Fibroblast of skin of right biceps (primary cell): ENCODE measurements at regions not wholly inside any gene's neighbourhood (a gene's known extent, or its start where the extent isn't known, plus 50 kb on each side); places are given as distances from the start of the nearest gene placed in this dataset.

Experiments
- DNase-seq: peaks from one replicate; pipeline ENCODE4 v3.0.0-alpha.2; 2013

- no peak for DNase-seq
These were observed 396.6 kb downstream of the NPHP4 start for GRCh38 chr1:5595531-5596170.

- no peak for DNase-seq
These were observed 397.9 kb downstream of the NPHP4 start for GRCh38 chr1:5594056-5594956.

GRCh38 chr1:5590717-5591116 is 401.5 kb downstream of the NPHP4 start:
- no peak for DNase-seq

DNA sequence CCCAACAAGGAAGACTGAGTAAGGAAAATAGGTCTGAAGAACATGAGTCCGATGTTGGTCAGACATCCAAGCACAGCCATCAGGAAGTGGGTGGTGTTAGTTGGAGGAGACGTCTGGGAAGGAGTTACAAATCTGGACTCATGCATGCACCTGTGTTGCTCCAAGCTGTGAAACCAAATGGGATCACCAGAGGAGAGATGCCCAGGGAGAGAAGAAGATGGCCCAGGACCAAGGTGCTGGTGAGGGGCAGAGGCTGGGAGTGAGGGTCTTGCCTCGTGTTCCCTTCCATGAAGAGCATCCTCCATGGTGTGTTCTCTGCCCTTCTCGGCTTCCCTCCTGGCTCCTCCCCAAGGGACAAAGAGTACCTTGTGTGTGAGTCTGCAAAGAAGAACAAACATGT is 405.6 kb downstream of the NPHP4 start:
- no peak for DNase-seq

GRCh38 chr1:5585256-5585655 is 407.0 kb downstream of the NPHP4 start:
- no peak for DNase-seq

GRCh38 chr1:5580926-5581325 is 411.3 kb downstream of the NPHP4 start:
- DNase-seq: no peak

DNA sequence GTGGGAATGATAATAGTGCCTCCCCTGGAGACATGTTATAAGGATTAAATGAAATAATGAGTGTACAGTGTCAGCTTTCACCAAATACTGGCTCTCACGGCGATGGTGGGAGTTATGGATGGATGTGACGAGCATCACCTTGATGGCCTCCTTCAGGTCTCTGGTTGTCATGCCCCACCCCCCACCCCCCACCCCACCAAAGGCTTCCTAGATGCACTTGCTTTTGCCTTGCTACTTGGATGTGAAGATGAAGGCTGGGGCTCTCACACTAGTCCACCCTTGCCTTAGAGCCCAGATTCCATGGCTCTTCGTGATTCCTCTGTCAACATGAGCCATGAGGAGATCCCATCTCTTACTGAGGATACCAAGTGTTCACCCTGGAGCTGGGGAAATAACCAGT is 412.3 kb downstream of the NPHP4 start:
- DNase-seq: no peak

- DNase-seq: no peak
These were observed 413.5 kb downstream of the NPHP4 start for GRCh38 chr1:5578690-5579089.

DNA sequence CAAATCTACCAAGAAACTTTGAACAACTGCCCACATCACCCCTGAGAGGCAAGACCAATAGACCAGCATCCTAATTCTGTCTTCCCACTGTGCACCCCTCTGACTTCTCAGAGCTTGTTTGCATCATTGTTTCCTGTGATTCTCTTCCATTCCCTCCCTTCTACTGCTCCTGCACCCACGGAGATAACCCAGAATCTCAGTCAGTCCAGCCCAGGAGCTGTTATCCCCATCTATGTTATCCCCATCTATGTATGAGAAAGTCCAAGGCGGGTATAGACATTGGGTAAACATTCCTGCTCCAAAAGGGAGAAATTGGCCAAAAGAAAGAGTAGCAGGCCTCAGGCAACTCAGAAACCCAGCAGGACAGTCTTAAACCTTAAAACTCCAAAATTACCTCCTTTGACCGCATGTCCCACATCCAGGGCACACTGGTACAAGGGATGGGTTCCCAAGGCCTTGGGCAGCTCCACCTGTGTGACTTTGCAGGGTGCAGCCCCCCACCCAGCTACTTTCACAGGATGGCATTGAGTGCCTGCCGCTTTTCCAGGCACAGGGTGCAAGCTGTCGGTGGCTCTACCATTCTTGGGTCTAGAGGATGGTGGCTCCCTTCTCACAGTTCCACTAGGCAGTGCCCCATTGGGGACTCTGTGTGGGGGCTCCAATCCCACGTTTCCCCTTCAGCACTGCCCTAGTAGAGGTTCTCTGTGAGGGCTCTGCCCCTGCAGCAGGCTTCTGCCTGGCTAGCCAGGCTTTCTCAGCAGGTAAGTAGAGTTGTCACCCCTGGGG is 414.8 kb downstream of the NPHP4 start:
- no peak for DNase-seq

DNA sequence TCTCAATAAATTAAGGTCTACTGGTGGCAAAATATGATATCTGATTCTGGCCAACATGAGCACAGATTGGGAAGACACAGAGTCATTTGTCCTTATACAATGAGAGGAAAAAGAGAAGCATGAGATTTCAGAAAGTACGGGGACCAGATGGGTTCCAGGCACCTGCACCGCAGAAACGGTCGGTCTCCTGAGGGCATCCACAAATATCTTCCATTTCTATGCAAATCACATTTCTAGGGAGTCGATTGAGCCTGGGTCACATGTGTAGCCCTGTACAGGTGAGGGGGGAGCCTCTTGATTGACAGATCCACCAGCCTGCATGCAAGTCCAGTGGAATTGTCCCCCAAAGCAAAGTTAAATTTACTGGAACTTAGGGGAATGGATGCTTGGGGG is 415.6 kb downstream of the NPHP4 start:
- DNase-seq: no peak

DNA sequence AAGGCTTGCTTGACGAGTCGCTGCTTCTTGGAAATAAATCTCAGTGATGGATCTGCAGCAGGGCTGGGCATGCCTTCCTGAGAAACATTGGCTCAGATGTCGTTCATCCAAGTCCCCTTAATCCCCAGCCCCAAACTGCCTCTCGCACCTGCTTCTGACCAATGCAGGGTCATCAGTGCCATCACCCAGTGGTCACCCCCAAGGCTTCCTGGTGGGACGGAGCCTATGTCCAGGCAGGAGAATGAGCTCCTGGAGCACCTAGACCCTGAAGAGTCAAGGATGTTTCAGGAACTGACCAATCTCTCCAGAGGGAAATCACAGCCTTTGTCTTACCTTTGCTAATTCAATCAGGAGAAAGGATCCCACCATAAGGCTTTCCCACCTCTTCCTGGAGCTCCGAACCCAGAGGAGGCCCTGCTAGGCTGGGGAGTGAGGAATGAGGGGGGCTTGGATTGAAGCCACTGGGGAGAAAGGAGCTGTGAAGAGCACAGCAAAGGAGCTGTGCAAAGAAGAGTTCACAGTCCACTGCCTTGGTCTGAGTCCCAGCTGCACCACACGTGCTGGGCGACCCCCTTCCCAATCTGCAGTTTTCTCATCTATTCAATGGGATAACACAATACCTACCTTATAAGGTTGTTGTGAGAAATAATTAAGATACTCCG is 416.1 kb downstream of the NPHP4 start:
- DNase-seq: no peak

GRCh38 chr1:5575396-5575940 is 416.8 kb downstream of the NPHP4 start:
- DNase-seq: no peak

DNA sequence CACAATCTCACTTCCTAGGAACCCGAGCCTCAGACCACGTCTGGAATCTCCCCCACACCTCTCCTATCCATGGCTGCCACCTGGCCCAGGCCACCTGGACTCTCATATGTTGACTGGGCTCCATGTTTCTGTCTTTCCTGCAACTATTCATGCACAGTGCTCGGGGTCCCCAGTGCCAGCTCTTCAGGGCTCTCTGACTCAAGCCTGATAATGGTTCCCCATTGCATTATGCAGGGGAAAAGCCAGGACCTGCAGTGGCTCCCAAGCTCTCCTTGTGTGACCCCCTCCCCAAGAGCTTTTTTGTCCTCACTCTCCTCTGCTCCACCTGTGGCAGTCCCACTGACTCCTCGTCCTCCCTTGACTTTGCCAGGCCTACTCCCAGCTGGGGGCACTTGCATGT is 417.6 kb downstream of the NPHP4 start:
- DNase-seq: no peak

DNA sequence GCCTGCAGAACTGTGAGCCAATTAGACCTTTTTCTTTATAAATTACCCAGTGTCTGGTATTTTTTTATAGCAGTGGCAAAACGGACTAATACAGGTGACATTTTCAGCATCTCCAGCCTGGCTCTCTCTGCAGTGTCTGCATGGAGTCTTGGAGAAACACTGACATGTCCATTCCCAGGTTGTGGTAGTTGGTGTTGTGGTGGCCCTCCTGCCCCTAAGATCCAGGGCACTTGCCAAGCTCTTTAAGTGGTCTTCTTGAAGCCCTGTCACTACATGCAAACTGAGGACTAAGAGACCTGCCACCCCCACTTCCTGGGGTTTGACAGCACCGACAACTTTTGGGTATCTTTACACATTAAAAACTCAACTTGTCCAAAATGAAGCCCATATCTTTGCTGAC is 419.4 kb downstream of the NPHP4 start:
- DNase-seq: no peak

GRCh38 chr1:5571861-5572401 is 420.3 kb downstream of the NPHP4 start:
- DNase-seq: no peak

GRCh38 chr1:5571438-5571837 is 420.8 kb downstream of the NPHP4 start:
- no peak for DNase-seq

DNA sequence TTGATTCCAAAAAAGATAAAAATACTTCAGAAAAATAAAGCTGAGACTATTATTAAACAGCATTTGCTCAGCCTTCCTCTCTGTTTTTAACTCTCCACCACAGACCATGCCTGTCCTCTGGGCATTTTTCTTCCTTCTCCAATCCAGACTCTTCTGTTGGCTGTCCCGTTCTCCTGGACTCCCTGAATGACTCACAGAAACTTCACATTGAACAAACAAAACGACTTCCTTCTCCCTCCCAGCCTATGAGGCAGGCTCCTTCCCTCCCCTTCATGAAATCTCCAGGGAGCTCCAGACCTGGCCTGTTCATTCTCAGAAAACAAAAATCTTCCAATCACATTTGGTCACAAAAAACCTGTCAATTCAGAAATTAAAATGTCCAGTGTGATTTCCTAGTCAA is 421.3 kb downstream of the NPHP4 start:
- DNase-seq: no peak

GRCh38 chr1:5568321-5568720 is 423.9 kb downstream of the NPHP4 start:
- no peak for DNase-seq

DNA sequence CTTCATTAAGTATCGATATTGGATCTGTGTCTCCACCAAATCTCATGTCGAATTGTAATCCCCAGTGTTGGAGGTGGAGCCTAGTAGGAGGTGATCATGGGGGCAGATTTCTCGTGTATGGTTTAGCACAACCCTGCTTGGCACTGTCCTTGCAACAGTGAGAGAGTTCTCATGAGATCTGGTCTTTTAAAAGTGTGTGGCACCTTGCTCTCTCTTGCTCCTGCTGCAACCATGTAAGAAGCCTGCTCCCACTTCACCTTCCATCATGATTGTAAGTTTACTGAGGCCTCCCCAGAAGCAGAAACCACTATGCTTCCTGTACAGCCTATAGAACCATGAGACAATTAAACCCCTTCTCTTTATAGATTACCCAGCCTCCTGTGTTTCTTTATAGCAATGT is 424.4 kb downstream of the NPHP4 start:
- DNase-seq: no peak

GRCh38 chr1:5566924-5567323 is 425.3 kb downstream of the NPHP4 start:
- no peak for DNase-seq

GRCh38 chr1:5565281-5566125 is 426.7 kb downstream of the NPHP4 start:
- no peak for DNase-seq
